DOHH2 (cell line): ENCODE measurements at regions not wholly inside any gene's neighbourhood (a gene's known extent, or its start where the extent isn't known, plus 50 kb on each side); places are given as distances from the start of the nearest gene placed in this dataset.

Experiments
- EZH2phosphoT487 ChIP-seq: fragments of 200-600 bp; sonication (generic); IDR thresholded peaks from 2 replicates; pipeline ENCODE4 v1.6.1; 2017; ENCODE audit warnings: borderline replicate concordance, mild to moderate bottlenecking, antibody characterized with exemption, low read length, moderate library complexity, mixed read lengths
- TF ChIP-seq, protein P1 (sequence below): fragments of 200-600 bp; sonication (generic); IDR thresholded peaks from one replicate; pipeline ENCODE4 v1.5.1; 2014; ENCODE audit warnings: antibody characterized with exemption, mild to moderate bottlenecking, low read depth, low read length; ENCODE audit not compliant: poor library complexity, severe bottlenecking

DNA sequence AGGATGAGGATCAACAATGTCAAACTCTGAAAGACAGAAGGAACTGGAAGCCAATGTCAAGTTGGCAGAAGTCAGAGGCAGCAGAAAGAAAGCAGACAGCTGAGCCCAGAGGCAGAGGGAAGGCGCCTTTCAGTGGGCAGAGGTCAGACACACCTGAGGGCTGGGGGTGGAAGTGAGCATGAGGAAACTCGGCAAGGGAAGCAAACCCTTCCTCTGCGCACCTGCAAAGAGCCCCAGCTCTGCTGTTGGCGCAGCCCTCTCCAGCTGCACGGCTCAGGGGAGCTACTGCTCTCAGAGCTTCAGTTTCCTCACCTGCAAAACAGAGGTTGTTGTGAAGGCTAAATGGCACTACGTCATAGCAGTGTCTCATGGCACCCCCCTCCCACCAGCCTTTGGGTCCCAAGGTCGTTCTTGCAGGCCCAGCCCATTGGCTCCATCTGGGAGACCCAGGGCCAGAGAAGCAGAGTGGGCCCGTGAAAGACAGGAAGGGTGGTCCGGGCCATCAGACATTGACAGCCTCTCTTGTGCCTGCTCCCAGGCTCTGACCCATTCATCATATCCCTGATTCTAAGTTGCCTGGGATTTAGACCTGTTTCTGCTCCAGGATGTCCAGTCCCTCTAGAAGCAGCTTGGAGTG, 53.3 kb upstream of the SLC6A11 start:
- TF ChIP-seq, protein P1, sequence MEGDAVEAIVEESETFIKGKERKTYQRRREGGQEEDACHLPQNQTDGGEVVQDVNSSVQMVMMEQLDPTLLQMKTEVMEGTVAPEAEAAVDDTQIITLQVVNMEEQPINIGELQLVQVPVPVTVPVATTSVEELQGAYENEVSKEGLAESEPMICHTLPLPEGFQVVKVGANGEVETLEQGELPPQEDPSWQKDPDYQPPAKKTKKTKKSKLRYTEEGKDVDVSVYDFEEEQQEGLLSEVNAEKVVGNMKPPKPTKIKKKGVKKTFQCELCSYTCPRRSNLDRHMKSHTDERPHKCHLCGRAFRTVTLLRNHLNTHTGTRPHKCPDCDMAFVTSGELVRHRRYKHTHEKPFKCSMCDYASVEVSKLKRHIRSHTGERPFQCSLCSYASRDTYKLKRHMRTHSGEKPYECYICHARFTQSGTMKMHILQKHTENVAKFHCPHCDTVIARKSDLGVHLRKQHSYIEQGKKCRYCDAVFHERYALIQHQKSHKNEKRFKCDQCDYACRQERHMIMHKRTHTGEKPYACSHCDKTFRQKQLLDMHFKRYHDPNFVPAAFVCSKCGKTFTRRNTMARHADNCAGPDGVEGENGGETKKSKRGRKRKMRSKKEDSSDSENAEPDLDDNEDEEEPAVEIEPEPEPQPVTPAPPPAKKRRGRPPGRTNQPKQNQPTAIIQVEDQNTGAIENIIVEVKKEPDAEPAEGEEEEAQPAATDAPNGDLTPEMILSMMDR = no peak
- no peak for TF ChIP-seq EZH2phosphoT487
